ES-I3 (cell line): ENCODE measurements at regions not wholly inside any gene's neighbourhood (a gene's known extent, or its start where the extent isn't known, plus 50 kb on each side); places are given as distances from the start of the nearest gene placed in this dataset.
"Not testable (repeated sequence)": the region's sequence is repeated elsewhere in the genome, so short reads cannot be mapped to it uniquely, and the experiment has no call there.

Source experiments
- H3K36me3 ChIP-seq: 2 replicates; pipeline ENCODE4 v1.6.1; 2013; ENCODE audit warnings: mild to moderate bottlenecking, low read length, control low read depth, moderate library complexity; ENCODE audit not compliant: insufficient read depth
- H3K4me1 ChIP-seq: 2 replicates; pipeline ENCODE4 v1.6.1; 2013; ENCODE audit warnings: mild to moderate bottlenecking, control low read depth, low read length; ENCODE audit not compliant: insufficient read depth
- H3K9ac ChIP-seq: 2 replicates; pipeline ENCODE4 v1.6.1; 2013; ENCODE audit warnings: low read depth, mild to moderate bottlenecking, low read length, moderate library complexity
- H3K9me3 ChIP-seq: 2 replicates; pipeline ENCODE4 v1.6.1; 2013; ENCODE audit warnings: mild to moderate bottlenecking, low read length, moderate library complexity; ENCODE audit not compliant: control insufficient read depth, insufficient read depth

DNA sequence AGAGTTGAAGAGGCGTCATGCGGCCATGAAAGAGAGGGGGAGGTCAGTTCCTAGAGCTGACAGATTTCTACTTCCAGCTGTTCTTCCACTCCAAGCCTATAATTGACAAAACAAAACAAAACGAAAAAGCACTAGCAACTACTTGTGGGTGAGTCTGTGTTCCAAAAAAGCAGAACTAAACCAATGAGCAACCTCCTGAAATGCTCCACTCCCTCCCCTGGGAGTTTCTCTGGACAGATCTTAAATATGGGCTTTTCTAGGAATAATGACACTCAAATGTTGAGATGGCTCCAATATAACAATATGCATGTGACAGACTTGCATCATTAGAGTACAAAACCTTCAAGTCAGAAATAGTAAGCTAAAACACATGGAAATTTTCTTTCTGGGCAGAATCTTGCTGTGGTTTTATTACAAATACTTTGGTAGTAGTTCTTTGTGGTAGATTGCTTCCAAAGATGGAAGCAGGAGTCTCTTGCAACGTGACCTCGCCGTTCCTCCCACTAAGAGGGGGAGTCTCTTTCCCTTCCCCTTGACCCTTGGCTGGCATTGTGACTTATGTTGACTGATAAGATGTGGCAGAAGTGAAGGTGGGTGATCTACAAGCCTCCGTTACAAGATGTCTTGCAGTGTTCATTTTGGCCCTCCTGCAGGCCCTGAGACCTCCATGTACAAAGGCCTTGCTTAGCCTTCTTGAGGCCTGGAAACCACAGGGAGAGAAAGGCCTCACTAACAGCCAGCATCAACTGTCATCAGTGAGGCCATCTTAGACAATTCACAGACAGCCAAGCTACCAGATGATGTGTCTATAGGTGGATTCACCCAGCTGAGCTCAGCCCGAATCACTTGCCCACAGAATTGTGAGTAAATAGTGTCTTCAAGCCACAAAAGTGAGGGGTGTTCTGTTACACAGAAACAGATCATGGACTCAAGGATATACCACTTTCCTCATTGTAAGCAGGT is 173.1 kb upstream of the RFC3 start:
- Histone ChIP-seq H3K9me3 (no peaks in the 10 kb centered on the region), H3K4me1 (peaks cover 20% of the 10 kb centered on the region; the same call in 1 of the 2 replicates)

DNA sequence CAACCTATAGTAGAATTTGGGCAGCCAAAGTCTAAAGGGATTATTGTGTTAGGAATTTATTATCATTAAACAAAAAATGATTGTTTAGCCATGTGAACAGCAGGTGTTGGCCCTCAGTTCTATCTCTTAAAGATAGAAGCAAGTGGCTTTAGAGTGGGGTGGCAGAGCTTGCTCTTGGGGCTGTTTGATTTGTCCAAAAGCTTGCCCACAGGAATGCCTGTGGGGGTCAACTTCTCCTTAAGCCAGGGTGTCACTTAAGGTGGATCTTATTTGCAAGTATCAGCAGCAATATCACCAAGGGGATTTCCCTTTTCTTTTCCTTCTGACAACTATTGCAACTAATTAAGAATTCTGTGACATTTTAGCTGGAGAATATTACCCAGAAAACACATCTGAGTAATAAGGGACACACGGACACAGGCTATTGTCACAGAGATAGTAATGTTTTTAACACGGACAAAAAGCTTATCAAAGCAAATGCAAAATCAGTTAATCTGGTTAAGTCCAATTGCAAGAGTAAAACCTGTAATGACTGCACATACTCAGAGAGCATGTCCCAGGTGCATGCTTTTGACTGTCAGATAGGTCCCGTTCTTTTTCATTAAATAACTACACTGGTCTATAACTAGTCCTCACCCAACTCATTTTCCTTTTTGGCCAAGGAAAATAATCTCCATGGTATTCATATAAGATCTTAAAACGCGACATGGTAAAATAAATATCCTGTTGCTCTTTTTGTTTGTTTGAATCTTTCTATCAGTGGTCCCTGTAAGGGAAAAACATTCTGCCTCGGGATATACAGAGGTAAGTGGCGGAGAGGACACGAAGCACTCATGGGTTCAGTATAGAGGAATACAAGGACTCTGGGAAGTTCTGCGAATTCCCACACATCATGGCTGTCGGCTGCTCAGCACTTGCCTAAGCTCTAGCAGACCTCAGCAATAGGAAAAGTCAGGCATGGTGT is 172.1 kb upstream of the RFC3 start:
- H3K9me3 ChIP-seq: no peaks in the 10 kb centered on the region
- peaks cover 11% of the 10 kb centered on the region; the same call in 1 of the 2 replicates for H3K4me1 ChIP-seq
- H3K9ac ChIP-seq: no peak overlapping the region
- no peaks in the 10 kb centered on the region for H3K36me3 ChIP-seq

More for the DNA sequence above, 173.1 kb upstream of the RFC3 start:
- H3K9ac ChIP-seq: no peak overlapping the region
- no peaks in the 10 kb centered on the region for H3K36me3 ChIP-seq

DNA sequence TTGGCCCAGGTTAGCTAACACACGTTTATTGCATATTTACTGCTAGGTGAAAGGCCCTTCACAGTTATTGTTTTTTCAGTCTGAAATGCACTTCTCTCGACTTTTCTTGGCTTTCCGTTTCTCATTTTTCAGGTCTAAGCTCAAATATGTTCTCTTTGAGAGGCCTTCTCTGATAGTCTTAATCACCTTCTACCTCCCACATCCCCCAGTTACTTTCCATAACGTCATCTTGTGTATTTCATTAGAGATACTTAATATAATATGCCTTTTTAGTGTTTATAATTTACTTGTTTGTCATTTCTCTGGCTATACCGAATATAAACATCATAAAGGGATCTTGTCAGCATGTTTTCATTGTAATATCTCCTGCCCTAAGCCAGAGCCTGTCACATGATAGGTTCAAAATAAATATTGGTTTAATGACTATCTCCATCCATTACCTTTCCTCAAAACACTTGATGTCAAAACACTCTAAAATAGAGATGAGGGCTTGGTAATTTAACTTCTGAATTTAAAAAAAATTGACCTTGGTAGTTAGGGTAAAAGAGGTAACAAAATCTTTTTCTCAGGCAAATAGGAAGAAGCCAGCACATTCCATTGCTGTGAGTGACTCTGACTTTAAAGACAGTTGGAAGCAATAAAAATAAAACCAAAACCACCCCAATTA is 168.6 kb upstream of the RFC3 start:
- Histone ChIP-seq H3K4me1 (0 out of 2 replicates have a peak, but pooled peaks cover 3% of the 10 kb centered on the region), H3K9me3 (no peaks in the 10 kb centered on the region), H3K36me3 (no peaks in the 10 kb centered on the region), H3K9ac (no peak overlapping the region)

DNA sequence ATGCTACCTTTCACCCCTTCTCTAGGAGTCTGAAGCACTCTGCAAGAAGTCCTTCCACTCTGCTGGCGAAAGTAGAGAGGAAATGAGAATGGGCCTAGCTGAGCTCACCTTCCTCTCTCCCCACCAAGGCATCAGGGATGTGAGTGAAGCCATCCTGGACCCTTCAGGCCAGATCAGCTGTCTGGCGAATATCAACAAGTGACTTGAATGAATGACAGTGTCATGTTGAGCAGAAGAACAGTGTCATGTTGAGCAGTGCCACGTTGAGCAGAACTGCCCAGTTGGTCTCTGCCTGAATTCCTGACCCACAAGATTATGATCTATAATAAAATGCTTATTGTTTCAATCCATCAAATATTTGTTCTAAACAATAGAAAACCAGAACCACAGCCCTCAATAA is 166.2 kb upstream of the RFC3 start:
- Histone ChIP-seq H3K4me1 (0 out of 2 replicates have a peak, but pooled peaks cover 3% of the 10 kb centered on the region), H3K9me3 (no peaks in the 10 kb centered on the region), H3K9ac (no peak overlapping the region), H3K36me3 (no peaks in the 10 kb centered on the region)

DNA sequence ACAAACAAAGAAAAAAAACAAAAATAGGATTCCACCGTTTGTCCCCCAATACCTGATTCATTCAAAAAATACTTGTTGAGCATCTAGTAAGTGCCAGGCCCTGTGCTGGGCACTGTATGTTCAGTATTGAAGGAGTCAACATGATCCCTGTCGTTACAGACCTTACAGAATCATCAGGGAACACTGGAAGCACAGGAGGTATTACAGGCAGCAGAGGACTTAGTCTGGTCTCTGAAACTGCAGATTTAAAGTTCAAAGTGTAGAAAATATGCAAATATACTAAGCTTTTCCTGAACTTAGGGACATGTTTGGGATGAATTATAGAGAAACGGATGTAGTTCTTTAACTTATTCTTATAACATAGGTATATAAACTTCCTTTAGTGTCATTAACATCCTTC is 160.7 kb upstream of the RFC3 start:
- Histone ChIP-seq H3K9ac (no peak overlapping the region), H3K9me3 (no peaks in the 10 kb centered on the region), H3K36me3 (no peaks in the 10 kb centered on the region)

DNA sequence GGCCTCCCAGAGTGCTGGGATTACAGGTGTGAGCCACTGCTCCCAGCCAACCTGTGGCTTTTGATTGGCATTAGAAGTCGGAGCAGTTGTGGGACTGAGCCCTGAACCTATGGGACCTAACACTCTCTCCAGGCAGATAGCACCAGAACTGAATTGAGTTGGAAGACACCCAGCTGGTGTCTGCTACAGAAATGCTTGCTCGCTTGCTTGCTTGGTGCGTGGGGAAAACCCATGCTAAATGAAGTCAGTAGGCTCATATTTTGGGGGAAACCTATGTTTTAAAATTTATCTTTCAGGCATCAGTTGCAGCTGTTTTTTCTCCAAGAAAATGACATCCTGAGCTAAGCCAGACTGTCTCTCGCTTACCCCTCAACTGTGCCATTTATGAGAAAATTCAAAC is 158.5 kb upstream of the RFC3 start:
- H3K9me3 ChIP-seq: no peaks in the 10 kb centered on the region
- H3K4me1 ChIP-seq: no peaks in the 10 kb centered on the region
- no peaks in the 10 kb centered on the region for H3K36me3 ChIP-seq
- no peak overlapping the region for H3K9ac ChIP-seq

More for the DNA sequence above, 160.7 kb upstream of the RFC3 start:
- H3K4me1 ChIP-seq: no peaks in the 10 kb centered on the region

DNA sequence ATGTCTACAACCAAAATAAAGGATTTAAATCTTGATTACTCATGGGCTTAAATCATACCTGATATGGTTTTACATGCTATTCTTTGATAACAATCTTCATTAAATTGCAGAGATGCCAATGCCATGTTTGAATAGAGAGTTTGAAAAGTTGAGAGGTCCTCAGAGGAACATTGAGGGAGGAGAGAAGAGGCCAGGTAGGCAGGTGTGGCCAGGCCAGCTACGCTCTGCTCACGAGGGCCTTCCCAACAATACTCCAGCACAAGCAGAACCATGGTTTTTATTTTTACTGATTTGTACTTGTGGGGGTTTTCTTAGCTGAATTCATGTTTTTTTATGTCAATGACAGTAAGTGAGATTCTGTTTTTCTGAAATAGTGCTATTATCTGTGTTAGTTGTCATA is 158.1 kb upstream of the RFC3 start:
- no peaks in the 10 kb centered on the region for H3K36me3 ChIP-seq
- H3K9ac ChIP-seq: no peak overlapping the region
- no peaks in the 10 kb centered on the region for H3K9me3 ChIP-seq
- H3K4me1 ChIP-seq: no peaks in the 10 kb centered on the region

DNA sequence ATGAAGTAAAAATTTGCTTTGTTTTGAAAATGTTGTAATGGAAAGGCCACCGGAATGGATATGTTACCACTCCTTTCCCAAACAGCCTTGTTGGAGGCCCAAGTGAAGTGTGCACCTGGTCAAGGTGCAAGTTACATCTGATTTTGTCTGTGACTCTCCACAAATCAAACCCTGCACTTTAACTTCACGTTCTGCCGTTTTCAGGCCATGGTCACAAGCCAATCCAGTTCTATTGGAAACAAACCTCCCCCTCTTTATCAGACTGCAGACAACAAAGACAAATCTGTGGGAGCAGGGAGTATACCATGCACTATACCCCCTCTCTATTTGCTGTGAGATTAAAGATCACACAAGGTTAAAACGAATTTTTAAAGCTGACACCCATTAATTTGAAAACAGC is 155.6 kb upstream of the RFC3 start:
- H3K4me1 ChIP-seq: no peaks in the 10 kb centered on the region
- H3K36me3 ChIP-seq: no peaks in the 10 kb centered on the region
- no peak overlapping the region for H3K9ac ChIP-seq
- H3K9me3 ChIP-seq: no peaks in the 10 kb centered on the region

DNA sequence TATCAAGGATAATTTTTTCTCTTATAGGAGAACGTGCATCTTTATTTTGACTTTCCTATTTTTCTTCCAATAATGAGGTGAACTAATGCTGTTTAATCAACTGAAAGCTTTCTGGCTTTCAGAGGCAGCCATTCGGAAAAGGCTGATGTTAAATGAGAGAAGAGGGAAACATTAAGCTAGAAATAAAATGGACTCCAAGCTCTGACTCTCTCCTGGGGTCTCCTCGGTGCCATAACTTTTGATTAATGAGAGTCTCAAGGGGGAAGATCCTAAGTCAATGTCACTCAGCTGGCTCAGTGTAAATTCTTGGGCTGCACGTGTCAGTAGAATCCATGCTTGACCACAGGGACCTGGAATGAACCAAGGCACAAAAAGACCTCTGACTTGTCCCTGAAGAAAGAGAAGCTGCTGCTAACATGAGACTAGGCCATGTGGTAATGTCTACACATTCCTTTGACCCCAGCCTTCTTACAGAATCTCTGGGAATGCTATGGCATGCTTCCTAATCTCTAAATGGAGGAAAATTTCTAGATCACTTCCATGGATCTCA is 152.2 kb upstream of the RFC3 start:
- Histone ChIP-seq H3K36me3 (no peaks in the 10 kb centered on the region), H3K9me3 (no peaks in the 10 kb centered on the region), H3K4me1 (no peaks in the 10 kb centered on the region), H3K9ac (no peak overlapping the region)

DNA sequence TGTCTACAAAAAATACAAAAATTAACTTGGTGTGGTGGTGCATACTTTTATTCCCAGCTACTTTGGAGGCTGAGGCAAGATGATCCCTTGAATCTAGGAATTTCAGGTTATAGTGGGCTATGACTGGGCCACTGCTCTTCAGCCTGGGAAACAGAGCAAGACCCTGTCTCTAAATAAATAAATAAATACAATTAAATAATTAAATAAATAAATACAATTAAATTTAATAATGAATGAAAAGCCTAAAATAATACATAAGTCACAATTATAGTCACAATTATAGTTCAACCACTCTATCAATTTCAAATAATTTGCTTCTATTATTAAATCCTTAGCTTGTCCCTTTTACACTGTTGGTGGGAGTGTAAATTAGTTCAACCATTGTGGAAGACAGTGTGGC is 146.4 kb upstream of the RFC3 start:
- Histone ChIP-seq H3K4me1 (no peaks in the 10 kb centered on the region; the same call in 1 of the 2 replicates), H3K36me3 (no peaks in the 10 kb centered on the region), H3K9ac (no peak overlapping the region), H3K9me3 (no peaks in the 10 kb centered on the region)

DNA sequence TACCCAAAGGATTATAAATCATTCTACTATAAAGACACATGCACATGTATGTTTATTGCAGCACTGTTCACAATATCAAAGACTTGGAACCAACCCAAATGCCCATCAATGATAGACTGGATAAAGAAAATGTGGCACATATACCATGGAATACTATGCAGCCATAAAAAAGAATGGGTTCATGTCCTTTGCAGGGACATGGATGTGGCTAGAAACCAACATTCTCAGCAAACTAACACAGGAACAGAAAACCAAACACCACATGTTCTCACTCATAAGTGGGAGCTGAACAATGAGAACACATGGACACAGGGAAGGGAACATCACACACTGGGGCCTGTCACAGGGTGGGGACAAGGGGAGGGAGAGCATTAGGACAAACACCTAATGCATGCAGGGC is 145.9 kb upstream of the RFC3 start:
- H3K4me1 ChIP-seq, H3K9me3 ChIP-seq, H3K9ac ChIP-seq, H3K36me3 ChIP-seq: not testable (repeated sequence)

DNA sequence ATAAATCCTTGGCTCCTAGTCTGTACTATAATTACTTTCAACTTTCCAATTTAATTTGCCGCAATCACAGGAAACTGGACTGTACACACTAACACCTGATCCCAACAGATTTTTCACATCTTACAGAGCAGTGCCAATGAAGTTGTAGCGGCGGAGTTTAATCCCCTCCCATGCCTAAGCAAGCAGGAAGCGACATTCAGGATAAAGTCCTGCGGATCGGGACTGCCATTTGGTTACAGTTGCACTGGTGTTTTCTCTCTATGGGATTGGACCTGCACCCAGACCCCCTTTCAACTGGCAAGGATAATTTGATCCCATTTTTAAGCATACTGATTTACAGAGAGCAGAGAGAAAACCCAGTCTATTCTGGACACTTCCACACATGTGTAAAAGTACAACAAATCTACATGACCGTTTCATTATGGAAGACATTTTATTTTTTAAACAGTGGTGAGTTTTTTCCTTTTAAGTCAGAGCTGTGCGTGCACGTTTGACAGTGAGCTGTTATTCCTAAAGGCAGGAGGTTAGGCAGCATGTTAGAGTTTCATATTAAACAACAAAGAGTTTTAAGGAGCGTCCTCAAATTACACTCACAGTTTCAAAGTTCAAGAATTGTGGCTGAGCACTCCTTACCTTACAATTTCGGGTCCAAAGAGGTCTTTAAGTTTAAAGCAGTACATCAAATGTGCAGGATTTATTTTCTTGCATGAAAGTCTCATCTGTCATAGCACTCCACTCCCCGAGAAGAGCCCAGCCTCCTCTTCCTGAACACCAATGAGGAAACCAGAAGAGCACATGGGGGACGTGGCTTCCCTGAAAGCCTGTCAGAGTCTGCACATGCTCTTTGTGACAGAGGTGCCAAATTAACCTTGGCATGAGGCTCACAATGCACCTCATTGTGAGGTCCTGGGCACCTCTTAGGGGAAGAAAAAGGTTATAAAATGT is 141.6 kb upstream of the RFC3 start:
- no peaks in the 10 kb centered on the region for H3K9me3 ChIP-seq
- peaks cover 5% of the 10 kb centered on the region; the same call in 1 of the 2 replicates for H3K4me1 ChIP-seq
- H3K36me3 ChIP-seq: no peaks in the 10 kb centered on the region
- no peak overlapping the region for H3K9ac ChIP-seq

DNA sequence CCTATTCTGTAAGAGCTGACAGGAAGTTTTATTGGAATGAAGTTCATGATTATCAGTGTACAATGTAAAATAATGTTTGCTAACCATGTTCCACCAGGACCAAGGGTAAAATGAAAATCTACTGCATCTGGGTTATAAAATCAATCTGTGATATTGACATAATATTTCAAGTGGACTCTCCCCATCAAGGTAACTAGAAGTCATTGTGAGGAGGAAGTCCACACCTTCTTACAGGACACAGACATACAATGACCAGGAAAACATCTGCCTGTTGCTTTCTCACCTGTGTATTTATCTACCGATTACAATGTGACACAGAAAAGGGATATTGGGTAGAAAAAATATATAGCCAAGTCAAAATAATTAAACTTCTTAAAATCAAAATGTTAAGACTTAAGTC is 140.7 kb upstream of the RFC3 start:
- Histone ChIP-seq H3K9ac (no peak overlapping the region), H3K9me3 (no peaks in the 10 kb centered on the region), H3K4me1 (peaks cover 5% of the 10 kb centered on the region; the same call in 1 of the 2 replicates), H3K36me3 (no peaks in the 10 kb centered on the region)
